HG03354 (cell line): ENCODE measurements at regions not wholly inside any gene's neighbourhood (a gene's known extent, or its start where the extent isn't known, plus 50 kb on each side); places are given as distances from the start of the nearest gene placed in this dataset.
A peak's percentile ranks its signal among the peaks of the same experiment; 100 is the strongest.

Source experiments
- ATAC-seq: cut with Tn5 transposase; IDR thresholded peaks from one replicate; pipeline ENCODE4 v1.9.1; 2021; ENCODE audit warnings: mild to moderate bottlenecking; ENCODE audit not compliant: unreplicated experiment, poor library complexity, severe bottlenecking

- ATAC-seq: no peak
These were observed 232.1 kb upstream of the F9 start for GRCh38 chrX:139298437-139298836.

DNA sequence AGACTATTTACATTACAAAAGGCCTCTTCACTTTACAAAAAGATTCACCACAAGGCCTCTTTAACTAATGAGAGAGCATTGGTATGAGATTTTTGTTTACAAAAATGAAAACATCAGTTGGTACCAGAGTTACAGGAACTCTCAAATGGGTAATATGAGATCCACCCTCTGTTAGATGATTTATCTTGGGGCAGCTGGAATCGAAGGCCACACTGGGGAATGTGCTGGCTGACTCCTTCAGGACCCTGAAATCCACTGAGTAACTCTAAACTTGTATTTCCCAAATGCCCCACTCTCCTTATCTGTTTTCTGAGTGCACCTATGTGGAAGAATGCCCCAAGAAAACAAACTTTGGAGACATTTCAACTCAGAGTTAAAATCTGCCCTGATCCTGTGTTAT, 232.9 kb upstream of the F9 start:
- ATAC-seq: no peak

GRCh38 chrX:139293991-139294390, 236.5 kb upstream of the F9 start:
- no peak for ATAC-seq

GRCh38 chrX:139290310-139290709, 240.2 kb upstream of the F9 start:
- ATAC-seq: peak; percentile 71

DNA sequence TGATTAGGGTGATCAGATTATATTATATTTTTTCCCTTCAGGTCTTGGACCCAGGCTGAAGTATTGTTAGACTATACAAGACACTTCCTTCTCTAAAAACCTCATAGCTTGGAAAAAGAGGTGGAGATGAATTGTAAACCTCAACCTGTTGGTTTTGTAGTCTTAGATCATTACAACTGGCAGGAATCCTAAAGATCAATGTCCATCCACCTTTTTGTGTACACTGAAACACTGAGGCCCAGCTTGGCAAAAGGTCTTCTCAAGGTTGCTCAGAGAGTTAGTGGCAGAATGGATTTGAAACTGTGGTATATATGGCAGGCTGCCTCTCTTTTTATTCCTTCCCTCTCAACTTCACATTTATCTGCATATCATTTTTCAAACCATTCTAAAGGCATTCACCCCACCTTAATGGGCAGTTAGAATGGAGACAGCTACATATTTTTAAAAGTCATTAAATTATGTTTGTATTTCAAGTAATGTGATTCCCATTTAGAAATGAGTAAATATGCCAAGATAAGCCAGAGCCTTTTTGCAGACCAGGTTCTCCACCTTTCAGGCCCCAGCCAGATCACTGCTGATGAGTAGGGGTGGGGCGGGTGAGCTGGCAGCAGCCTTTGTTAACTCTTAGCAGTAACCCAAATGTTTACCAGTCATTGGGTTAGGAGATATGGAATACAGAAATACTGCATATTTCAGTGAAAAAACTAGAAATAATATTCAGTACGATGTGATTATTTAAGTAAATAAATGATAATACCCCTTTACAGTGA, 243.2 kb upstream of the F9 start:
- ATAC-seq: no peak

- ATAC-seq: no peak
These were observed 244.2 kb upstream of the F9 start for GRCh38 chrX:139286342-139286741.

DNA sequence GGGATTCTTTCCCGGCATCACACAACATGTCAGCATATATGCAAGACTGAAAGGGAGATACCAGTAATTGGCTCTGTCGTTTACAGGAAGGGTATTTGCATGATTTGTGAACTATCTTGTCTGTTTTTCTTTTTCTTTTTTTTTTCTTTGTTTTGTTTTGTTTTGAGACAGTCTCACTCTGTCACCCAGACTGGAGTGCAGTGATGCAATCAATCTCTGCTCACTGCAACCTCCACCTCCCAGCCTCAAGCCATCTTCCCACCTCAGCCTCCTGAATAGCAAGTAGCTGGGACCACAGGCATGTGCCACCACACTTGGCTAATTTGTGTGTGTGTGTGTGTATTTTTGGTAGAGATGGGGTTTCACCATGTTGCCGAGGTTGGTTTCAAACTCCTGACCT, 262.7 kb upstream of the F9 start:
- no peak for ATAC-seq

GRCh38 chrX:139246295-139246694, 284.2 kb upstream of the F9 start:
- ATAC-seq: no peak

DNA sequence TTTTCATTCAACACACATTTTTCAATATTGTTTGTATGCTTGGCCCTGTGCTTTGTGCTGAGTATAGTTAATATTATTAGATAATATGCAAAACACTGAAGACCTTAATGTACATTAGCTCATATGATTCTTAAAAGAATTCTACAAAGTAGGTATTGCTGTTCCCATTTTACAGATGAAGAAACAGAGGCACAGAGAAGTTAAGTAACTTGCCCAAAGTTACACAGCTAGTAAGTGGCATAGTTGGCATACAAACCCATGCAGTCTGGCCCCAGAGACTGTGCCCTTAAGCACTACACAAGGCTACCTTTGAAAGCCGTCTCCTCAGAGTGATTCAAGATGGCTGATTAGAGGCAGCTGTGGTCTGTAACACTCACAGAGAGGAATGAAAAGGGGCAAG, 293.4 kb upstream of the F9 start:
- no peak for ATAC-seq

GRCh38 chrX:139234898-139235297, 295.6 kb upstream of the F9 start:
- ATAC-seq: no peak

DNA sequence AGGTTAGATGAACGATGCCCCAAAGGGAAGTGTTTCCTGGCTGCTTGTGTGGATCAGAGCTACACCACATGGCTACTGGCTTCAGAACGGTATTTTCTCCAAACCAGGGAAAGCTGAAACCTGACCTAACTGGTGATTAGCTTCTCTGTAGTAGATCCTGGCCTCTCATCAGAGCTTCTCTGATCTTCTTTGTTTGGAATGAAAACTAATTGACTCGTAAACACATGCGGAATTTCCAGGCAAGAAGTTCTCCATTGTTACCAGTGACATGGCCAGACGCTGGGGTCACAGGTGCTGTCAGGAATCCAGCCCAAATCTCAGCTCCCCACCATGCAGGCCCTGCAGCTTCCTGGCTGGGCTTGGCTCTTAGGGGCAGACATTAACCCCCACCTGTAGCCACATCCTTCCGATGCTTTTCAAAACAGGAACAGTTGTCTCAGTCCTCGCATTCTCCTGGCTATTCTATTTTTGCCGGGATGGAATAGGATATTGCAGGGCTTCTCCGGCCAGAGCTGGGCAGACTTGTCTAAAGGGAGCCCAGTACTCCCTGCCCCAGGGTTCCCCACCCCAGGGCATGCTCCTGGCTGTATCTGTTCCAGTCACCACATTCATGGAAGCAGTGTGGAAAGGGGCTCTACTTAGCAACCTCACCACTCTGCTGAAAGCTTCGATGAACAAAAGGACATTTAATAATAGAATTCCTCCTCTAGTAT, 305.4 kb upstream of the F9 start:
- no peak for ATAC-seq

GRCh38 chrX:139222511-139223200, 307.9 kb upstream of the F9 start:
- no peak for ATAC-seq

GRCh38 chrX:139213241-139213709, 317.3 kb upstream of the F9 start:
- ATAC-seq: no peak

DNA sequence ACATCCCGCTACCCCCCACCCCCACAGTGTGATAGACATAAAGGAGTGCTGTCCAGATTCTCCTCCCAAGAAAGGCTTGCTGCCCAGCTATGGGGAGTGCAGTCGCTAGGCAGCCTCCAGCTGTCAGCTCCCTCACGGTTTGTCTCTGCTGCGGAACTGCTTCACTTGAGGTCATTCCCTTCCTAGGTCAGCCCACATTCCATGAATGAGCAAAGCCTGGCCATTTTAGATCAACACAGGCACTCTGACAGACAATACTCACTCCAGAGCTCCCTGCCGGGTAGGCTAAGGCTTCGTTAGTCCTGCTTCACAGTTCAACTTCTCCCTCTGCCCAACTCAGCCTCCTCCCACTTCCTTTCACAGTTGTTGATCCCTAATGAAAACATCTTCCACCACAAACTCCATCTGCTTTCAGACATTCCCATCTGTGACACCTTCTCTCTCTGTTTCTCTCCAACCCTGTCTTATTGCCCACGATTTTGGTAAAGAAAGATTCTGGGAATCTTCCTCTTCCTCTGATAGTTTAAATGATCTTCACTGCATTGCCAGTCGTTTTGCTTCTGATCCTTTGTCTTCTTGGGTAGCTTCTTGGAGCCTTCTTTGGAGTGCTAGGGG, 318.9 kb upstream of the F9 start:
- ATAC-seq: no peak

DNA sequence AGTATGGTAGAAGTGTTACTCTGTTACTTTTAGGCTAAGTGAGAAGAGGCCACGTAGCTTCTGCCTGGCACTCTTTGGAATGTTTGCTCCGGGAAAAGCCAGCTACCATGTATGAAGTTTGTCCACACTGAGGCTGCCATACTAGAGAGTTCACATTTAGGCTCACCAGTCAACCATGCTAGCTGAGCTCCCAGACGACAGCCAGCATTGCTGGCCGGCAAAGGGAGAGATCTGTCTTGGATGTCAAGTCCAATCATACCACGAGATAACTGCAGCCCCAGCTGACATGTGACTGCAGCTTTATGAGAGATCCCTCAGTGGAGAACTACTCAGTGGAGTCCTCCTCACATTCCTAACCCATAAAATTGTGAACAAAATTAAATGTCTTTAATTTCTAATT, 321.2 kb upstream of the F9 start:
- ATAC-seq: no peak

DNA sequence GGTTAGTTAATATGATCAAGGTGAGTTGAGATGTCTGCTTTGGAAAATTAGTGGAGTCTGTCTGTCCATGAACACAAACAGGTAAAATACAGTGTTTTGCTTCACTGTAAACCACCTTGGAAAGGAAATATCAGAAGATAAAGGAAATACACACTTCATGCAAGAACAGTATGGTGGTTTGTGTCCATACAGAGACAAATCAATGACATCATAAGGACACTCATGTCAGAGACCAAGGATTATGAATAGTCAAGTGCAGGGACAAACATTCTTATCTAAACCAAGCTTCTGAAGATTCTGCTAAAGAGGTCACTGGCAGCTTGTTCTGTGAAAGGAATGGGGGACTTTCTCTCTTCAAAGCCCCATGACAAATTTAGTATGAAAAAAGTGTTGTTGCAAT, 322.9 kb upstream of the F9 start:
- no peak for ATAC-seq

DNA sequence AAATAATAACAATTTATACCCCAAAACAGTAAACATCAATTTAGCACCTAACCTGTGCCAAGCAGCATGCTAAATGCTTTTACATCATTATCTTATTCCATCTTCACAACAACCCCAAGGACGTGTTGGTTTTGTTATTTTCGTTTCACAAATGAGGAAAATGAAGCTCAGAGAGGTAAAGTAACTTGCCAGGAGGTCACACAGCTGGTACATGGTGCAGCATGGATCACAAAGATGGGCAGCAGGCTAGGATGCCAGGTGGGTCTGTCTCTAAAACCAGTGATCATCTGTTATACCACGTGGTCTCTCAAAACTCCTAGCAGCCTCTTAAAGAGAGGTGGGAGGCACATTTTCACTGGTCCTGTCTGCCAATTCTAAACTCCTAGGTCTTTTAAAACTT, 323.6 kb upstream of the F9 start:
- no peak for ATAC-seq

DNA sequence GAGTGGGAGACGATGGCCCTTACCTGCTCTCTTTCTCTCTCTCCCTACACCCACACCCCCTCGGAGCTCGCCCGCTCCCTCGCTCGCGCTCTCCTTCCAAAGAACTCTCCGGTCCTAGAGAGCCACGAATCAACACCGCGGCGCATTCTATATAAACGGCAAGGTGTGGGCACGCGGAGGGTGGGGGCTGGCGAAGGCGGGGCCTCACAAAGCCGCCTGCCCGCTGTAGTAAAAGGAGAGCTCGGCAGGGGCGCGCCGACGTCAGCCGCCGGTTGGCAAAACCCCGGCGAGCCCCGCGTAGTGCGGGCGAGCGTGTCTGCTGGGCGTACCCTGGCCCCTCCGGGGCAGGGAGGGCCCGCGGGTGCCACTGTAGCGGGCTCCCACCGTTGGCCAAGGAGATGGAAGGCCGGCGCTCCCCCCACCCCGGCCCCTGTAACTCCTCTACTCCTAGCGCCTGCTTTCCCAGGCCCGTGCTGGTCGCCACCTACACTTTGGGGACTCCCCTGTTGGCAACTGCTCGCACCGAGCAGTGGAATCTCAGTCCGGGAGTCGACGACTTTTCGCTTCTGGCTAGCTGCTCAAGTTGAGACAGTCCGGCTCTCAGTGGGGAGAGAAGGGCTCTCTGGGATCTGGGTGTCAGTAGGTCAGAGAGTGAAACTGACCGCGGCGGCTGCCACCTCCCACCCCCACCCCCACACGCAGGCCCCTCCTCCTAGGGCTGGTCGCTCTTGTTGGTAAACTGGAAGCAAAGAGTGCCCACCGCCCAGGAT, 325.5 kb upstream of the F9 start:
- no peak for ATAC-seq

GRCh38 chrX:139204571-139204897, 326.0 kb upstream of the F9 start:
- ATAC-seq: no peak
